ENCODE measurements at regions not wholly inside any gene's neighbourhood (a gene's known extent, or its start where the extent isn't known, plus 50 kb on each side); places are given as distances from the start of the nearest gene placed in this dataset.

DNA sequence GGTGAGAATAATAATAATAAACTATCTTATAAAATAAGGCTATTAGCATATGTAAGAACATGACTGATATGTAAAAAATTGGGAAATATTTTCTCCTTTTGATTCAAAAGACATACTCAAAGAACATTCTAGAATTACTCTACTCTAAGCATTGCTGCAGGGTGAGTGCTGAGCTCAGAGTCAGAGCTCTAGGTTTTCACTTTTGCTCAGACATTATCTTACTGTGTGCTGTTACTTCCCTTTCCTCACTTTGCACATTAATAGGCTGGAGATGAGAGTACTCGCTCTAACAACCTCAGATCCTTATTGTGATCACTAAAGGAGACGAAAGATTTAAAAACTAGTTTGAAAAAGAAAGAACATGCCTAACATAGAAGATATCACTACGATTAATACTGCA, 99.4 kb upstream of the C9orf72 start:
- TF ChIP-seq POLR2A (IDR thresholded peaks at IDR 0.05; ENCODE audit: low read length) (no peak), GATA1 (IDR thresholded peaks at IDR 0.05; ENCODE audit: low read depth, low read length) (no peak)

Measured in erythroblast (primary cell).